ENCODE measurements at regions not wholly inside any gene's neighbourhood (a gene's known extent, or its start where the extent isn't known, plus 50 kb on each side); places are given as distances from the start of the nearest gene placed in this dataset.

DNA sequence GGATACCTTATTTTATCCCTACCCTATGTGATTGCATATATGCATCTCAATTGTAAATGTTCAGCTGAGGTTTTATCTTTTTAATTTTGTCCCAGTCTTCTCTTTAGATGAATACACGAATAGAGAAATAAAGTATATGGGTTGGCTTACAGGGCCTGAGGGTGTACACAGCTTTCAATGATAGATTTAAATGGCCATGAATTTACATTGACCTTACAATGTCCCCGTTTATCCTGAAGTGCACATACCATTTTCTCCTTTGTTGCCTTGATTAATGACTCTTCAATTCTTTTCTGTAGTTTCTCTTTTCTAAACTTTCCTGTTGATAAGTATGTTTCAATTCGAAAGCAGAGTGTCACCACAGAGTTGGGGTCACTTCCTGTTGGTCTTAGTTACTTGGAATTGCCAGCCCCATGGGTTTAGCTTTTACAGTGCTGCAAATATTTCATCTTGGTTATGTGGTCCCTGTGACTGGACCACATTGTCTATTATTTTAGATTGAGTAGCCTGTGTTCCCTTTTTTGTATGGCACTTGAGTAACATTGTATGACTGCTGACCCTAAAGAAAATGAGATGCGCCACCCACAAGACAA lies 1616.3 kb upstream of the ACVR2A start:
- Mint-ChIP-seq H3K27ac (ENCODE audit: low read depth, unreplicated experiment) (no peak overlapping the region), H3K36me3 (ENCODE audit: insufficient read depth, unreplicated experiment) (no peaks in the 10 kb centered on the region), H3K4me3 (ENCODE audit: unreplicated experiment) (no peak overlapping the region), H3K27me3 (ENCODE audit: insufficient read depth, unreplicated experiment) (no peaks in the 10 kb centered on the region), H3K4me1 (ENCODE audit: insufficient read depth, unreplicated experiment) (no peaks in the 10 kb centered on the region), H3K9me3 (ENCODE audit: unreplicated experiment) (no peaks in the 10 kb centered on the region)
- ChIA-PET POLR2A (no interaction called here), CTCF (interaction anchor here (0.5 to 0.7 kb wide), 3 partner anchors 27 to 373 kb away, joined by 3 read pairs; no protein-coding TSS in a partner anchor)
- TF ChIP-seq, protein P1, sequence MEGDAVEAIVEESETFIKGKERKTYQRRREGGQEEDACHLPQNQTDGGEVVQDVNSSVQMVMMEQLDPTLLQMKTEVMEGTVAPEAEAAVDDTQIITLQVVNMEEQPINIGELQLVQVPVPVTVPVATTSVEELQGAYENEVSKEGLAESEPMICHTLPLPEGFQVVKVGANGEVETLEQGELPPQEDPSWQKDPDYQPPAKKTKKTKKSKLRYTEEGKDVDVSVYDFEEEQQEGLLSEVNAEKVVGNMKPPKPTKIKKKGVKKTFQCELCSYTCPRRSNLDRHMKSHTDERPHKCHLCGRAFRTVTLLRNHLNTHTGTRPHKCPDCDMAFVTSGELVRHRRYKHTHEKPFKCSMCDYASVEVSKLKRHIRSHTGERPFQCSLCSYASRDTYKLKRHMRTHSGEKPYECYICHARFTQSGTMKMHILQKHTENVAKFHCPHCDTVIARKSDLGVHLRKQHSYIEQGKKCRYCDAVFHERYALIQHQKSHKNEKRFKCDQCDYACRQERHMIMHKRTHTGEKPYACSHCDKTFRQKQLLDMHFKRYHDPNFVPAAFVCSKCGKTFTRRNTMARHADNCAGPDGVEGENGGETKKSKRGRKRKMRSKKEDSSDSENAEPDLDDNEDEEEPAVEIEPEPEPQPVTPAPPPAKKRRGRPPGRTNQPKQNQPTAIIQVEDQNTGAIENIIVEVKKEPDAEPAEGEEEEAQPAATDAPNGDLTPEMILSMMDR (IDR thresholded peaks at IDR 0.05; ENCODE audit: unreplicated experiment) = no peak
- BruUV-seq (replicated peaks) = no TSS peak
- intact Hi-C loops (cut with micrococcal nuclease) = no loop called here
- DNase-seq (ENCODE audit: unreplicated experiment) = no peak

DNA sequence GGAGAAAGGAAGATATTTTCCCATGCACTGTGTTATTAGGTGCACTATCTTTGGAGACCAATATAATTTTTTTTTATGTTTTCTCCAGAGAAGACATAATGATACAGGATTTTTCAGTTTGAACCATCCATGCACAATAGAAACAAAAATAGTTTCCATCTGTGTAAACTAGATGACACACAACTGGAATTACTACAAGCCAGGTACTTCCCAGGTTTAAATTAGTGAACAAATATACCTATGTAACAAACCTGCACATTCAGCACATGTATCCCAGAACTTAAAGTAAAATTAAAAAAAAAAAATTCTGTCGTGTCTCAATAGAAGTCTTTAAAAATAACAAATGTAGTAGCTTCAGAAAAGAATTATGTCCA lies 1616.8 kb upstream of the ACVR2A start:
- no peaks in the 10 kb centered on the region for H3K4me1 Mint-ChIP-seq (ENCODE audit: insufficient read depth, unreplicated experiment)
- TF ChIP-seq, protein P1 (IDR thresholded peaks at IDR 0.05; ENCODE audit: unreplicated experiment) = no peak
- ChIA-PET CTCF (interaction anchor here (0.5 to 0.6 kb wide), 2 partner anchors 26 to 372 kb away, joined by 3 read pairs; no protein-coding TSS in a partner anchor), POLR2A (interaction anchor here (0.5 kb wide), 1 partner anchor 1858 kb away, joined by 3 read pairs; no protein-coding TSS in a partner anchor)
- H3K9me3 Mint-ChIP-seq (ENCODE audit: unreplicated experiment) = no peaks in the 10 kb centered on the region
- DNase-seq (ENCODE audit: unreplicated experiment) = no peak
- no peaks in the 10 kb centered on the region for H3K27me3 Mint-ChIP-seq (ENCODE audit: insufficient read depth, unreplicated experiment)
- no TSS peak for BruUV-seq (replicated peaks)
- intact Hi-C loops (cut with micrococcal nuclease) = no loop called here
- no peak overlapping the region for H3K27ac Mint-ChIP-seq (ENCODE audit: low read depth, unreplicated experiment)
- H3K36me3 Mint-ChIP-seq (ENCODE audit: insufficient read depth, unreplicated experiment) = no peaks in the 10 kb centered on the region
- H3K4me3 Mint-ChIP-seq (ENCODE audit: unreplicated experiment) = no peak overlapping the region

DNA sequence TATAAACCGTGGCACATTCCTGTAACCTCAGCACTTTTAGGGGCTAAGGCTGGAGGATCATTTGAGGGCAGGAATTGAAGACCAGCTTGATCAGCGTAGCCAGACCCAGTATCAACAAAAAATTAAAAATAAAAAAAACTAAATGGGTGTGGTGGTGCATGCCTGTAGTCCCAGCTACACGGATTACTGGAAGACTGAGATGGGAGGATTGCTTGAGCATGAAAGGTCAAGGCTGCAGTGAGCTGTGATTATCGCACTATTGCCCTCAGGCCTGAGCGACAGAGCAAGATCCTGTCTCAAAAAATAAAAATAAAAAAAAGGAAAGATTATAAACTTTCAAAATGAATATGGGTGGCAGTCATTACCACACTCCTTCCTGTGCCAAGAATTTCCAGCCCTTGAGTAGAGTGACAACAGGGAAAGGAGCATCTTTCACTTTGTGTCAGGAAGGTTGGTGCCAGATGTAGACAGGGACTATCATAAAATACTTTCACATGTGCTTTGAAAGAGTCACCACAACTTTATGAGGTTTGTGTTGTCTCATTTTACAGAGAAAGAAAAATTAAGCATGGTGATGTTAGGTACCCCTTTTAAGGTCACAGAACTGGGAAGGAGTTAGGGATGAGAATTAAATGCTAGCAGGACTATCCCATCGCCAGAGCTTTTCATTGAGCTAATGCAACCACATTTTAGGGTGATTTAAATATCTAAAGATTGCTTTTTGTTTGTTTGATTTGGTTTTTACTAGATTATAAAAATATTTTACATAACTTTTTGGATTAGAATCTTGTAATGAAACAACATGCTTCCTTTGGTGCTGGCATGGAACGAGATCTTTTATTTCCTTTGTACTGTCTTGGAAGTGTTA lies 1617.4 kb upstream of the ACVR2A start:
- Mint-ChIP-seq H3K27ac (ENCODE audit: low read depth, unreplicated experiment) (no peak overlapping the region), H3K27me3 (ENCODE audit: insufficient read depth, unreplicated experiment) (no peaks in the 10 kb centered on the region), H3K36me3 (ENCODE audit: insufficient read depth, unreplicated experiment) (no peaks in the 10 kb centered on the region), H3K4me1 (ENCODE audit: insufficient read depth, unreplicated experiment) (no peaks in the 10 kb centered on the region), H3K4me3 (ENCODE audit: unreplicated experiment) (no peak overlapping the region), H3K9me3 (ENCODE audit: unreplicated experiment) (no peaks in the 10 kb centered on the region)
- BruUV-seq (replicated peaks) = no TSS peak
- TF ChIP-seq, protein P1 (IDR thresholded peaks at IDR 0.05; ENCODE audit: unreplicated experiment) = no peak
- POLR2A ChIA-PET = interaction anchor here (0.5 kb wide), 1 partner anchor 1858 kb away, joined by 3 read pairs; no protein-coding TSS in a partner anchor
- CTCF ChIA-PET = no interaction called here
- DNase-seq (ENCODE audit: unreplicated experiment) = no peak
- intact Hi-C loops (cut with micrococcal nuclease) = no loop called here

GRCh38 chr2:146226077-146226476 lies 1618.8 kb upstream of the ACVR2A start:
- TF ChIP-seq, protein P1 (IDR thresholded peaks at IDR 0.05; ENCODE audit: unreplicated experiment) = no peak
- ChIA-PET CTCF (no interaction called here), POLR2A (no interaction called here)
- Mint-ChIP-seq H3K27me3 (ENCODE audit: insufficient read depth, unreplicated experiment) (no peaks in the 10 kb centered on the region), H3K9me3 (ENCODE audit: unreplicated experiment) (no peaks in the 10 kb centered on the region), H3K4me1 (ENCODE audit: insufficient read depth, unreplicated experiment) (no peaks in the 10 kb centered on the region), H3K4me3 (ENCODE audit: unreplicated experiment) (no peak overlapping the region), H3K27ac (ENCODE audit: low read depth, unreplicated experiment) (no peak overlapping the region), H3K36me3 (ENCODE audit: insufficient read depth, unreplicated experiment) (no peaks in the 10 kb centered on the region)
- no peak for DNase-seq (ENCODE audit: unreplicated experiment)
- intact Hi-C loops (cut with micrococcal nuclease) = no loop called here
- BruUV-seq (replicated peaks) = no TSS peak

Measured in MCF 10A (cell line).